ENCODE measurements at regions not wholly inside any gene's neighbourhood (a gene's known extent, or its start where the extent isn't known, plus 50 kb on each side); places are given as distances from the start of the nearest gene placed in this dataset.

- Histone ChIP-seq H3K4me1 (replicated peaks; ENCODE audit: insufficient read depth) (no peaks in the 10 kb centered on the region), H3K27ac (no peak overlapping the region), H2AFZ (no peak overlapping the region), H3K9me3 (ENCODE audit: insufficient read depth, low read depth) (no peaks in the 10 kb centered on the region), H3K79me2 (ENCODE audit: low read depth) (no peaks in the 10 kb centered on the region), H3K4me3 (no peak overlapping the region), H3F3A (ENCODE audit: insufficient read depth, low read depth) (no peaks in the 10 kb centered on the region), H3K27me3 (ENCODE audit: insufficient read depth, low read depth) (no peaks in the 10 kb centered on the region), H3K9me2 (ENCODE audit: insufficient read depth) (peaks cover 3% of the 10 kb centered on the region; the same call in 1 of the 2 replicates), H4K20me1 (ENCODE audit: insufficient read depth) (no peaks in the 10 kb centered on the region), H3K36me3 (ENCODE audit: low read depth) (no peaks in the 10 kb centered on the region), H3K4me2 (no peak overlapping the region)
- CTCF ChIA-PET, result no interaction called here
- POLR2A ChIA-PET (ENCODE audit: unreplicated experiment), result no interaction called here
- no TSS peak for BruUV-seq (replicated peaks)
- DNase-seq, result no peak
- TF ChIP-seq CTCF (conservative IDR thresholded peaks at IDR 0.05) (no peak), EZH2 (IDR thresholded peaks at IDR 0.05; ENCODE audit: low read depth) (no peak)
- intact Hi-C loops (cut with micrococcal nuclease; ENCODE audit: unreplicated experiment), result no loop called here
These were observed 146.5 kb upstream of the ARGLU1 start for GRCh38 chr13:106714271-106714982.

GRCh38 chr13:106712381-106712780 is 144.4 kb upstream of the ARGLU1 start:
- TF ChIP-seq EZH2 (IDR thresholded peaks at IDR 0.05; ENCODE audit: low read depth) (no peak), CTCF (conservative IDR thresholded peaks at IDR 0.05) (no peak)
- peaks cover 3% of the 10 kb centered on the region; the same call in 1 of the 2 replicates for H3K9me2 ChIP-seq (ENCODE audit: insufficient read depth)
- POLR2A ChIA-PET (ENCODE audit: unreplicated experiment), result no interaction called here
- H3F3A ChIP-seq (ENCODE audit: insufficient read depth, low read depth), result no peaks in the 10 kb centered on the region
- no peaks in the 10 kb centered on the region for H3K9me3 ChIP-seq (ENCODE audit: insufficient read depth, low read depth)
- CTCF ChIA-PET, result no interaction called here
- no peak for DNase-seq
- BruUV-seq (replicated peaks), result no TSS peak
- no peak overlapping the region for H2AFZ ChIP-seq
- no peaks in the 10 kb centered on the region for H3K36me3 ChIP-seq (ENCODE audit: low read depth)
- no peaks in the 10 kb centered on the region for H3K4me1 ChIP-seq (replicated peaks; ENCODE audit: insufficient read depth)
- no peaks in the 10 kb centered on the region for H3K27me3 ChIP-seq (ENCODE audit: insufficient read depth, low read depth)
- no peaks in the 10 kb centered on the region for H4K20me1 ChIP-seq (ENCODE audit: insufficient read depth)
- no peak overlapping the region for H3K4me3 ChIP-seq
- no peaks in the 10 kb centered on the region for H3K79me2 ChIP-seq (ENCODE audit: low read depth)
- H3K27ac ChIP-seq, result no peak overlapping the region
- no peak overlapping the region for H3K4me2 ChIP-seq
- intact Hi-C loops (cut with micrococcal nuclease; ENCODE audit: unreplicated experiment), result no loop called here

- Histone ChIP-seq H3K4me2 (no peak overlapping the region), H3K4me1 (replicated peaks; ENCODE audit: insufficient read depth) (no peaks in the 10 kb centered on the region), H3K79me2 (ENCODE audit: low read depth) (no peaks in the 10 kb centered on the region), H3F3A (ENCODE audit: insufficient read depth, low read depth) (no peaks in the 10 kb centered on the region), H3K27me3 (ENCODE audit: insufficient read depth, low read depth) (no peaks in the 10 kb centered on the region), H3K27ac (no peak overlapping the region), H2AFZ (0 out of 2 replicates have a peak overlapping the region, but pooled peaks have one; percentile 6), H3K36me3 (ENCODE audit: low read depth) (no peaks in the 10 kb centered on the region), H3K4me3 (no peak overlapping the region), H3K9me3 (ENCODE audit: insufficient read depth, low read depth) (no peaks in the 10 kb centered on the region), H3K9me2 (ENCODE audit: insufficient read depth) (peaks cover 3% of the 10 kb centered on the region; the same call in 1 of the 2 replicates), H4K20me1 (ENCODE audit: insufficient read depth) (no peaks in the 10 kb centered on the region)
- intact Hi-C loops (cut with micrococcal nuclease; ENCODE audit: unreplicated experiment), result no loop called here
- no peak for TF ChIP-seq CTCF (conservative IDR thresholded peaks at IDR 0.05)
- TF ChIP-seq EZH2 (IDR thresholded peaks at IDR 0.05; ENCODE audit: low read depth), result no peak
- CTCF ChIA-PET, result no interaction called here
- DNase-seq, result no peak
- POLR2A ChIA-PET (ENCODE audit: unreplicated experiment), result no interaction called here
- no TSS peak for BruUV-seq (replicated peaks)
These were observed 142.3 kb upstream of the ARGLU1 start for GRCh38 chr13:106710266-106710665.
